ENCODE measurements at regions not wholly inside any gene's neighbourhood (a gene's known extent, or its start where the extent isn't known, plus 50 kb on each side); places are given as distances from the start of the nearest gene placed in this dataset.

DNA sequence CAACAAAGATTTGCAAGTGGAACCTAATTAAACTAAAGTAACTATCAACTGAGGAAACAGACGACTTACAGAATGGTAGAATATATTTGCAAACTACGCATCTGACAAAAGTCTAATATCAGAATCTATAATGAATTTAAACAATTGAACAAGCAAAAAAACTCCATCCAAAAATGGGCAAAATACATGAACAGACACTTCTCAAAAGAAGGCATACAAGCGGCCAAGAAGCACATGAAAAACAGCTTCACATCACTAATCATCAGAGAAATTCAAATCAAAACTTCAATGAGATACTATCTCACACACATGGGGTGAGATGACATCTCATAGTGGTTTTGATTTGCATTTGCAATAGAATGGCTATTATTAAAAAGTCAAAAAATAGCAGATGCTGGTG lies 128.6 kb downstream of the POLR2M start:
- TF ChIP-seq, protein P1, sequence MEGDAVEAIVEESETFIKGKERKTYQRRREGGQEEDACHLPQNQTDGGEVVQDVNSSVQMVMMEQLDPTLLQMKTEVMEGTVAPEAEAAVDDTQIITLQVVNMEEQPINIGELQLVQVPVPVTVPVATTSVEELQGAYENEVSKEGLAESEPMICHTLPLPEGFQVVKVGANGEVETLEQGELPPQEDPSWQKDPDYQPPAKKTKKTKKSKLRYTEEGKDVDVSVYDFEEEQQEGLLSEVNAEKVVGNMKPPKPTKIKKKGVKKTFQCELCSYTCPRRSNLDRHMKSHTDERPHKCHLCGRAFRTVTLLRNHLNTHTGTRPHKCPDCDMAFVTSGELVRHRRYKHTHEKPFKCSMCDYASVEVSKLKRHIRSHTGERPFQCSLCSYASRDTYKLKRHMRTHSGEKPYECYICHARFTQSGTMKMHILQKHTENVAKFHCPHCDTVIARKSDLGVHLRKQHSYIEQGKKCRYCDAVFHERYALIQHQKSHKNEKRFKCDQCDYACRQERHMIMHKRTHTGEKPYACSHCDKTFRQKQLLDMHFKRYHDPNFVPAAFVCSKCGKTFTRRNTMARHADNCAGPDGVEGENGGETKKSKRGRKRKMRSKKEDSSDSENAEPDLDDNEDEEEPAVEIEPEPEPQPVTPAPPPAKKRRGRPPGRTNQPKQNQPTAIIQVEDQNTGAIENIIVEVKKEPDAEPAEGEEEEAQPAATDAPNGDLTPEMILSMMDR (conservative IDR thresholded peaks at IDR 0.05 in 1 of 2, IDR thresholded peaks at IDR 0.05 in 1 of 2; ENCODE audit: low read depth in 1 of 2, low read length in 2 of 2) = no peak
- TF ChIP-seq EZH2 (IDR thresholded peaks at IDR 0.05; ENCODE audit: low read length, missing control alignments) = no peak
- no peak for DNase-seq (ENCODE audit: low read depth in 2 of 2)
- Histone ChIP-seq H2AFZ (ENCODE audit: low read length) (no peak overlapping the region), H3K36me3 (ENCODE audit: control insufficient read depth, insufficient read depth, low read length) (no peaks in the 10 kb centered on the region), H3K27me3 (ENCODE audit: control insufficient read depth, insufficient read depth, low read length) (peaks cover 2% of the 10 kb centered on the region), H3K4me3 (replicated peaks in 1 of 4; ENCODE audit: control extremely low read depth in 1 of 4, insufficient read depth in 1 of 4, low read depth in 3 of 4, low read length in 4 of 4) (no peak overlapping the region), H4K20me1 (ENCODE audit: control insufficient read depth, extremely low read depth, insufficient read depth, low read length) (no peaks in the 10 kb centered on the region), H3K79me2 (ENCODE audit: control insufficient read depth, insufficient read depth, low read length) (no peaks in the 10 kb centered on the region), H3K9ac (ENCODE audit: insufficient read depth, low read length) (no peak overlapping the region), H3K9me3 (ENCODE audit: control insufficient read depth, insufficient read depth, low read depth, low read length) (no peaks in the 10 kb centered on the region), H3K4me1 (ENCODE audit: control insufficient read depth, extremely low read depth, insufficient read depth, low read length) (no peaks in the 10 kb centered on the region), H3K4me2 (ENCODE audit: extremely low read depth, insufficient read depth, low read length) (no peak overlapping the region), H3K27ac (ENCODE audit: insufficient read depth, low read length) (no peak overlapping the region)

DNA sequence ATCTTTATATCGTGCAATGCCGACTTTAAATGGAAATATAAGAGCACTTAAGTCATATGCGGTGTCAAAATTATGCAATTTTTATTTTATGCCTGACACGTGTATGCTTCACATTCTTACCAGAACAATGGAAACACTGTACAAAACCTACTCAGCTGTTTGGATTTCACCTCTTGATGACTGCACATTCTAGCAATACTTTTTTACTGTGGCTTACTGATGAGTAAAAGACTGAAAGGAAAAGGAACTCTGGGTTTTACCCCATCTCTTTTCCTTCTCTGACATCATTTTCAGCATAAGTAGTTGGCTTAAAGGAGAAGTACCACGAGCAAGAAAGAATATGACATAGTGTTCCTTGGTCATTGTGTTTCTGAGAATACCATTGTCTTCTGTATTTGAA lies 142.8 kb downstream of the POLR2M start:
- Histone ChIP-seq H3K36me3 (ENCODE audit: control insufficient read depth, insufficient read depth, low read length) (no peaks in the 10 kb centered on the region), H3K27me3 (ENCODE audit: control insufficient read depth, insufficient read depth, low read length) (no peaks in the 10 kb centered on the region), H4K20me1 (ENCODE audit: control insufficient read depth, extremely low read depth, insufficient read depth, low read length) (no peaks in the 10 kb centered on the region), H3K9ac (ENCODE audit: insufficient read depth, low read length) (no peak overlapping the region), H3K4me2 (ENCODE audit: extremely low read depth, insufficient read depth, low read length) (no peak overlapping the region), H2AFZ (ENCODE audit: low read length) (no peak overlapping the region), H3K9me3 (ENCODE audit: control insufficient read depth, insufficient read depth, low read depth, low read length) (no peaks in the 10 kb centered on the region), H3K27ac (ENCODE audit: insufficient read depth, low read length) (no peak overlapping the region), H3K4me1 (ENCODE audit: control insufficient read depth, extremely low read depth, insufficient read depth, low read length) (no peaks in the 10 kb centered on the region), H3K4me3 (replicated peaks in 1 of 4; ENCODE audit: control extremely low read depth in 1 of 4, insufficient read depth in 1 of 4, low read depth in 3 of 4, low read length in 4 of 4) (no peak overlapping the region), H3K79me2 (ENCODE audit: control insufficient read depth, insufficient read depth, low read length) (no peaks in the 10 kb centered on the region)
- DNase-seq (ENCODE audit: low read depth in 2 of 2) = peak in 1 of 2 donors; percentile 9
- no peak for TF ChIP-seq EZH2 (IDR thresholded peaks at IDR 0.05; ENCODE audit: low read length, missing control alignments)
- TF ChIP-seq, protein P1 (conservative IDR thresholded peaks at IDR 0.05 in 1 of 2, IDR thresholded peaks at IDR 0.05 in 1 of 2; ENCODE audit: low read depth in 1 of 2, low read length in 2 of 2) = no peak

DNA sequence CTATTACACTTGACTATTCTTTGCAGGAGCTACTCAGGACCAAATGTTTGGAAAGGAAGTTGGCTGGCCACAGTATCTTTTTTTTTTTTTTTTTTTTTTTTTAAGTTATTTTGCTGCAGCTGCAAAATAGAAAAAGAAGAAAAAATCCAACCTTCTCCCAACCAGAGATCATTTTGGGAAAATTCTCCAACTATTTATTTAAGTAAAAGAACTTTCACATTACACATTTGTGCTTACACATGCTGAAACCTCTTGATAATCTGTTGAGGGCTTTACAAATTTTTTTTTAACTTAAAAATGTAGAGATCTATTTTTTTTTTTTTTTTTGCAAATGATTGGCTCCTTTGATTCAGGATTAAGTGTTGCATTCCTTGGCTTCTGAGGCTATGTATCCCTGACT lies 148.0 kb downstream of the POLR2M start:
- Histone ChIP-seq H3K27me3 (ENCODE audit: control insufficient read depth, insufficient read depth, low read length) (no peaks in the 10 kb centered on the region), H4K20me1 (ENCODE audit: control insufficient read depth, extremely low read depth, insufficient read depth, low read length) (no peaks in the 10 kb centered on the region), H3K4me3 (replicated peaks in 1 of 4; ENCODE audit: control extremely low read depth in 1 of 4, insufficient read depth in 1 of 4, low read depth in 3 of 4, low read length in 4 of 4) (no peak overlapping the region), H3K9me3 (ENCODE audit: control insufficient read depth, insufficient read depth, low read depth, low read length) (no peaks in the 10 kb centered on the region), H3K4me1 (ENCODE audit: control insufficient read depth, extremely low read depth, insufficient read depth, low read length) (no peaks in the 10 kb centered on the region), H3K4me2 (ENCODE audit: extremely low read depth, insufficient read depth, low read length) (no peak overlapping the region), H3K79me2 (ENCODE audit: control insufficient read depth, insufficient read depth, low read length) (no peaks in the 10 kb centered on the region), H2AFZ (ENCODE audit: low read length) (no peak overlapping the region), H3K27ac (ENCODE audit: insufficient read depth, low read length) (no peak overlapping the region), H3K9ac (ENCODE audit: insufficient read depth, low read length) (no peak overlapping the region), H3K36me3 (ENCODE audit: control insufficient read depth, insufficient read depth, low read length) (no peaks in the 10 kb centered on the region)
- TF ChIP-seq, protein P1 (conservative IDR thresholded peaks at IDR 0.05 in 1 of 2, IDR thresholded peaks at IDR 0.05 in 1 of 2; ENCODE audit: low read depth in 1 of 2, low read length in 2 of 2) = no peak
- no peak for TF ChIP-seq EZH2 (IDR thresholded peaks at IDR 0.05; ENCODE audit: low read length, missing control alignments)
- DNase-seq (ENCODE audit: low read depth in 2 of 2) = no peak
